Vagina (tissue), 2 donors: ENCODE measurements at regions not wholly inside any gene's neighbourhood (a gene's known extent, or its start where the extent isn't known, plus 50 kb on each side); places are given as distances from the start of the nearest gene placed in this dataset.

ENCODE experiments used
- POLR2A ChIP-seq, 2 donors: fragments of 450-650 bp; IDR thresholded peaks; one replicate each; pipeline ENCODE4 v1.6.1; 2017; ENCODE audit warnings: antibody characterized with exemption in 2 of 2, mild to moderate bottlenecking in 2 of 2, moderate library complexity in 2 of 2
- TF ChIP-seq, protein P1 (sequence below), 3 experiments: fragments of 450-650 bp in 2 of 3; fragments of 200-600 bp in 1 of 3; sonication (generic) in 1 of 3; IDR thresholded peaks; one replicate each; pipeline ENCODE4 v1.5.1; 2017 to 2019; ENCODE audit warnings: antibody characterized with exemption in 3 of 3, mild to moderate bottlenecking in 2 of 3, moderate library complexity in 2 of 3

DNA sequence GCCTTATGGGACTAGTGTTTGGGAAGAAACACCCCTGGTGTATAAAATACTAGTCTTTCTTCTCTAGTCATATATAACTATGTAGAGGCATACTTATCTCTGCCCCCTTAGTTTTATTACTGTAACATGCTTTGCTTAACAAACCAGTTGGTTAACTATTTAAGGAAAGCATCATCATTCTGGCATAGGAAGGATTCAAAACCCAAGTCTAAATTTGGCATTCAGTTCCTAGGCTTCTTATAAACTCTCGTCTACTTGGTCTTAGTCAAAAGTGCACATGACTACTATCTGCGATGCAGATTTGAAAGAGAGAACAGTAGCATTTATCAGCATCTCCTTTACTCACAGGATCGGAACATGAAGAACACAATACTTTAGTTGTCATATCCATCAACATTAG, 111.3 kb downstream of the MFAP3L start:
- TF ChIP-seq, protein P1, sequence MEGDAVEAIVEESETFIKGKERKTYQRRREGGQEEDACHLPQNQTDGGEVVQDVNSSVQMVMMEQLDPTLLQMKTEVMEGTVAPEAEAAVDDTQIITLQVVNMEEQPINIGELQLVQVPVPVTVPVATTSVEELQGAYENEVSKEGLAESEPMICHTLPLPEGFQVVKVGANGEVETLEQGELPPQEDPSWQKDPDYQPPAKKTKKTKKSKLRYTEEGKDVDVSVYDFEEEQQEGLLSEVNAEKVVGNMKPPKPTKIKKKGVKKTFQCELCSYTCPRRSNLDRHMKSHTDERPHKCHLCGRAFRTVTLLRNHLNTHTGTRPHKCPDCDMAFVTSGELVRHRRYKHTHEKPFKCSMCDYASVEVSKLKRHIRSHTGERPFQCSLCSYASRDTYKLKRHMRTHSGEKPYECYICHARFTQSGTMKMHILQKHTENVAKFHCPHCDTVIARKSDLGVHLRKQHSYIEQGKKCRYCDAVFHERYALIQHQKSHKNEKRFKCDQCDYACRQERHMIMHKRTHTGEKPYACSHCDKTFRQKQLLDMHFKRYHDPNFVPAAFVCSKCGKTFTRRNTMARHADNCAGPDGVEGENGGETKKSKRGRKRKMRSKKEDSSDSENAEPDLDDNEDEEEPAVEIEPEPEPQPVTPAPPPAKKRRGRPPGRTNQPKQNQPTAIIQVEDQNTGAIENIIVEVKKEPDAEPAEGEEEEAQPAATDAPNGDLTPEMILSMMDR (IDR thresholded peaks at IDR 0.05), result no peak
- TF ChIP-seq POLR2A (IDR thresholded peaks at IDR 0.05), result no peak
